HG03108 (cell line): ENCODE measurements at regions not wholly inside any gene's neighbourhood (a gene's known extent, or its start where the extent isn't known, plus 50 kb on each side); places are given as distances from the start of the nearest gene placed in this dataset.
"Not testable (repeated sequence)": the region's sequence is repeated elsewhere in the genome, so short reads cannot be mapped to it uniquely, and the experiment has no call there.

Experiments used
- ATAC-seq: cut with Tn5 transposase; IDR thresholded peaks from one replicate; pipeline ENCODE4 v1.9.1; 2021; ENCODE audit warnings: moderate library complexity; ENCODE audit not compliant: unreplicated experiment

DNA sequence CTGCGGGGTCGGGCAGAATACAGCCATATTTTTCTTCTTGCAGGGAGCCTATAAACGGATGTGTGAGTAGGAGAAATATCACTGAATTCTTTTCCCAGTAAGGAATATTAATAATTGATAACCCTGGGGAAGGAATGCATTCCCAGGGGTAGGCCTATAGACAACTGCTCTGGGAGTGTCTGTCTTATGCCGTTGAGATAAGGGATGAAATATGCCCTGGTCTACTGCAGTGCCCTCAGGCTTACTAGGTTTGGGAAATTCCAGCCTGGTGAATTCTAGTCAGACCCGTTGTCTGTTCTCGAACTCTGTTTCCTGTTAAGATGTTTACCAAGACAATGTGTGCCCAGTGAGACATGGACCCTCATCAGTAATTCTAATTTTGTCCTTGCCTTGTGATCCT lies 1129.3 kb downstream of the ZPLD1 start:
- ATAC-seq, result not testable (repeated sequence)

GRCh38 chr3:103585809-103586208 lies 1151.0 kb downstream of the ZPLD1 start:
- ATAC-seq, result no peak

DNA sequence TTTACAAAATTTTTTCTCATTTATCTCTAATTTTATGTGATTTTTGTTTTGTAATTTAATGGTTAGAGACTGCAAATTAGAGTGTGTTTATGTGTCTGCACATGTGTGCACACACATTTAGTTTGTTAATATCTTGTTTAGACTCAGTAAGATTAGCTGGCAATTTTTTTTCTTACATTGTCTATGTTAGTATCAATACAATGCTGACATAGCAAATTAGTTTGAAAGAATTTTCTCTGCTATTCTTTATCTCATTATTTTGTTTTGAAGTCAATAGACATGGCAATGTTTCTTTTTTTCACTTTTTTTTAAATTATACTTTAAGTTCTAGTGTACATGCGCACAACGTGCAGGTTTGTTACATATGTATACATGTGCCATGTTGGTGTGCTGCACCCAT lies 1155.0 kb downstream of the ZPLD1 start:
- no peak for ATAC-seq

DNA sequence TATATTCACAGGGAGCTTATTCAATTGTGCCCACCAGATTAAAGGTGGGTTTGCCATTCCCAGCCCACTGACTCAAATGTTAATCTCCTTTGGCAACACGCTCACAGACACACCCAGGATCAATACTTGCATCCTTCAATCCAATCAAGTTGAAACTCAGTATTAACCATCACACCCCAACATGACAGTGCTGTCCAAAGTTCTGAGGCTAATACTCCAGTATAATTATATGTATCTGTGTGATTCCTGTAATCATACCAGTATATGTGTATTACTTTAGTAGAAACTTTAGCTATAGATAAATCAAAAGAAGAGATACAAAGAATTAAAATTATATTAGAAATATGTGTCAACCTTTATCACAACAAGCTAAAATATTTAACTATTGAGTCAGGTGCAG lies 1166.0 kb downstream of the ZPLD1 start:
- ATAC-seq, result no peak

GRCh38 chr3:103601666-103602065 lies 1166.9 kb downstream of the ZPLD1 start:
- no peak for ATAC-seq

DNA sequence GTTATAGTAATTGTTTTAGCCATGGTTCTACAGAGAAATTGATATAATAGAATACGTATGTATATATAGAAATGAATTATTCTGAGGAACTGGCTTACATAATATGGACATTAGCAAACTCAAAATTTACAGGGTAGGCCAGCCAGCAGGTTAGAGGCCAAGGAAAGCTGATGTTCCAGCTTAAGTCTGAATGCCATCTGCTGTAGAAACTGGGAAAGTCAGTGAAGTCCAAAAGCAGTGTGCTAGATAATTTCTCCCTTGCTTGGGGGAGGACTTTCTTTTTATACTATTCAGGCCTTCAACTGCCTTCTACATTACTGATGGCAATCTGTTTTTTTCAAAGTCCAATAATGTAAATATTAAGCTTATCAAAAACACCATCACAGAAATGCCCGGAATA lies 1174.7 kb downstream of the ZPLD1 start:
- no peak for ATAC-seq

DNA sequence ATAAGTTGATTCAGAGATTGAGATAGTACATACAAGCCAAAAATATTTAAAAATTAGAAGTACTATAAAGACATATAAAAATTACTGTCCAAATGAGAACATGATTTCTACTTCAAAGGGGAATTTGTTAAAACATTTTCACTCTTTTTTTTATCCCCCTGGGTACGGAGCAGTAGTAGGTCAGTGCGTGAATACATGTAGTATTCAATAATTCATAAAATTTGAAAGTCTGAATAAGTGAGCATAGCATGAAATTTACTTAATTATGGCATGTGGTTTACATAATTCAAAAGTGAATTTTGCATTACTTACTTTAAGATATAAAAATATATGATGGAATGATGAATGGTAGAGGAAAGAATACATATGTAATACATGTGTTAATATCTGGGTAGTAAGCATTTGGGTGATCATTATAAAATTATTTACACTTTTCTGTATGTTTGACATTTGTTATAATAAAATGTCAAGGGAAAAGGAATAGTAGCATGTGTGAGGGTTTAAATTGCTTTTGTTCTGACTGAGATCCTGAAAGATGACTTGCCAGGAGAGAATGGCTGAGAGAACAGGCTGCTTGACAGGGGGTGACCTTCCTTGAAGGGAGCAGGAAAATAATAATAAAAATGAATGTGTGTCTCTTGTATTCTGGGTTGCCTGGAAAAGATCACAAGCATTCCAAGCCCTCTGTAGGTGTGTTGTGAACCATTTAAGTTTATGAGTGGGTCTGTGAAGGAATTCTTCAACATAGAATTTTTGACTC lies 1178.8 kb downstream of the ZPLD1 start:
- no peak for ATAC-seq

DNA sequence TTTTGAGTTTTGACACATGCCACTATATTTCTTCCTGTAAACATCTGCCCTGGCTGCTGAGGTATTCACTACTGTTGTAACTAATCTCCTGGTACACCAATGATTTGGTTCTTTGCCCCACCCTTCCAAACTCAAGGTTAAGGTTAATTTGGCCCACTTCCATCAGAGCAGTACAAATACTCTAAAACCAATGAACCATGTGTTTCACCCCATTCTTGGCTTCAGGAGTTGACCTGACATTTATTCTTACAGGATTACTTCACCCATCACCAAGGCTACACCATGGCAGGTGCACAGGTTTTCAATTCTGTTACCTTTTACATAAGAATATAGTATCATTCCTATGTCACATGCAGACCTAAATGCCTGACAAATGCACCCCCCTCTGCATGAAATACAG lies 1179.9 kb downstream of the ZPLD1 start:
- ATAC-seq, result no peak

- ATAC-seq, result no peak
Measured at GRCh38 chr3:103617961-103618360, 1183.1 kb downstream of the ZPLD1 start.

DNA sequence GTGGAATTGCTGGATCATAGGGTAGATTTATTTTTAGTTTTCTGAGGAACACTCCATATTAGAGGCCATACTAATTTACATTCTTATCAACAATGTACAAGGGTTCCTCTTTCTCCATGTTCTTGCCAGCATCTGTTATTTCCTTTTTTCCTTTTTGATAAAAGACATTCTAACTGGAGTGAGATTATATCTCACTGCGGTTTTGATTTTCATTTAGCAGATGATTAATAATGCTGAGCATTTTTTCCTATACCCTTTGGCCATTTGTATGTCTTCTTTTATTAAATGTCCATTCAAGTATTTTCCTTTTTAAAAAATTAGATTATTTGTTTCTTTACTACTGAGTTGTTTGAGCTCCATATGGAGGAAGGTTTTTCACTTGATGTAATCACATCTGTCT lies 1189.5 kb downstream of the ZPLD1 start:
- ATAC-seq, result no peak

GRCh38 chr3:103629391-103629790 lies 1194.6 kb downstream of the ZPLD1 start:
- ATAC-seq, result no peak

DNA sequence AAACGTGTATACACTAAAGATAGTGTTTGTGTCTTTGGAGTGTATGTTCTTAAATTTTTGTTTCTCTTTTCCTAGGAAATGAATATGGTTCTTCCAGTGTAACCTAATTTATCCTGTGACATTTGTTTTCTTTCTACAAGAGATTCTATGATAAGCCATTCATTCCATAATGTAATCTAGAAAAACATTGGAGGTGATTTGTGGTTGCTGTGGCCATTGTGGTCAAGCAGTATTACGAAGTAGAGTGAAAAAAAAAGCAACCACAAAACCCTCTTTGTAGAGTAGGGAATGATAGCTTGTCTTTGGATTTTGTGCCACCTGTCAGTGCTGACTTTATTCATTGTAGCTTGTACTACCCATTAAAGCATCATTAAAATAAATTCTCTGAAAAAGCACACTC lies 1209.6 kb downstream of the ZPLD1 start:
- ATAC-seq, result no peak

DNA sequence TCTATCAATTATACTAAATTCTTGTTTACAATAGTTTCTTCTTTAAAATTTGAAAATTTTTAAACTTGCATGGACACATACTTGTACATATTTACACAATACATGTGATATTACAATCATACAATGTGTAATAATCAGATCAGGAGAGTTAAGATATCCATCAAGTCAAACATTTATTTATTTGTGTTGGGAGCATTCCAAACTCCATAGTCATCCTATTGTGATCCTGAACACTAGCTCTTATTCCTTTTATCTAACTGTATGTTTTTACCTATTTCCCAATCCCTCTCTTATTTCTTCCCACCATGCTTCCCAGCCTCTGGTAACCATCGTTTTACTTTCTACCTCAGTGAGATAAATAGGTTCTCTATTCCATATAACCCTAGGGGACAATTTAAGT lies 1219.2 kb downstream of the ZPLD1 start:
- ATAC-seq, result no peak

DNA sequence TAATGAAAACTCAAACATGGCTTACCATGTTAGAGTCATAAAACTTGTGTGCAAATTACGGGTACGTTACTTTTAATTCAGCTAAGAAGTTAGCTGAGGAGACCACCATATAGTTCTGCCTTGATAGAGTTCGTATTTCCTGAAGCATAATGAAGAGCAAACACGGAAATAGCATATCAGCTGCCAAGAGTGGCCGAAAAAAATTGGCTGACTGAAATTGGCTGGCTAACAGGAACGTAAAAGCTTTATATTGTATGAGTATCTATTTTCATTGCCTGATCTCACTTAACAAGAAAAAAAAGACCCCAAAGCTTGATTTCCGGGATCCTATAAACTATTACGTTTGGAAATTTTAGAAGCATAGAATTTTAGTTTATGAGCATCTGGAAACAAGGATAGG lies 1222.9 kb downstream of the ZPLD1 start:
- ATAC-seq, result no peak

GRCh38 chr3:103660810-103661209 lies 1226.0 kb downstream of the ZPLD1 start:
- no peak for ATAC-seq

GRCh38 chr3:103662591-103662990 lies 1227.8 kb downstream of the ZPLD1 start:
- no peak for ATAC-seq

- ATAC-seq, result no peak
Measured at GRCh38 chr3:103672346-103672745, 1237.5 kb downstream of the ZPLD1 start.

GRCh38 chr3:103684904-103685303 lies 1250.1 kb downstream of the ZPLD1 start:
- ATAC-seq, result no peak

GRCh38 chr3:103685939-103686338 lies 1251.1 kb downstream of the ZPLD1 start:
- ATAC-seq, result no peak

- no peak for ATAC-seq
Measured at GRCh38 chr3:103690536-103690935, 1255.7 kb downstream of the ZPLD1 start.

GRCh38 chr3:103693831-103694230 lies 1259.0 kb downstream of the ZPLD1 start:
- ATAC-seq, result no peak

- no peak for ATAC-seq
Measured at GRCh38 chr3:103698646-103699045, 1263.8 kb downstream of the ZPLD1 start.

- no peak for ATAC-seq
Measured at GRCh38 chr3:103699228-103699627, 1264.4 kb downstream of the ZPLD1 start.
